ENCODE measurements at regions not wholly inside any gene's neighbourhood (a gene's known extent, or its start where the extent isn't known, plus 50 kb on each side); places are given as distances from the start of the nearest gene placed in this dataset.

GRCh38 chr2:239495791-239496233, 95.0 kb upstream of the HDAC4 start:
- in situ Hi-C loops (cut with HindIII; ENCODE audit: low sequenced_read_pairs): no loop called here

GRCh38 chr2:239495175-239495574, 94.4 kb upstream of the HDAC4 start:
- in situ Hi-C loops (cut with HindIII; ENCODE audit: low sequenced_read_pairs): no loop called here

GRCh38 chr2:239494578-239494977, 93.8 kb upstream of the HDAC4 start:
- in situ Hi-C loops (cut with HindIII; ENCODE audit: low sequenced_read_pairs): no loop called here

GRCh38 chr2:239489481-239489880, 88.7 kb upstream of the HDAC4 start:
- in situ Hi-C loops (cut with HindIII; ENCODE audit: low sequenced_read_pairs): no loop called here

- in situ Hi-C loops (cut with HindIII; ENCODE audit: low sequenced_read_pairs): no loop called here
Observed at GRCh38 chr2:239488125-239488524, 87.3 kb upstream of the HDAC4 start.

GRCh38 chr2:239487272-239487671, 86.5 kb upstream of the HDAC4 start:
- in situ Hi-C loops (cut with HindIII; ENCODE audit: low sequenced_read_pairs): no loop called here

GRCh38 chr2:239485622-239486021, 84.8 kb upstream of the HDAC4 start:
- in situ Hi-C loops (cut with HindIII; ENCODE audit: low sequenced_read_pairs): no loop called here

GRCh38 chr2:239484571-239485355, 83.9 kb upstream of the HDAC4 start:
- in situ Hi-C loops (cut with HindIII; ENCODE audit: low sequenced_read_pairs): no loop called here

- in situ Hi-C loops (cut with HindIII; ENCODE audit: low sequenced_read_pairs): no loop called here
Observed at GRCh38 chr2:239482778-239483712, 82.2 kb upstream of the HDAC4 start.

- in situ Hi-C loops (cut with HindIII; ENCODE audit: low sequenced_read_pairs): no loop called here
Observed at GRCh38 chr2:239479471-239479870, 78.7 kb upstream of the HDAC4 start.

GRCh38 chr2:239477591-239477990, 76.8 kb upstream of the HDAC4 start:
- in situ Hi-C loops (cut with HindIII; ENCODE audit: low sequenced_read_pairs): no loop called here

- in situ Hi-C loops (cut with HindIII; ENCODE audit: low sequenced_read_pairs): no loop called here
Observed at GRCh38 chr2:239476757-239477585, 76.2 kb upstream of the HDAC4 start.

- in situ Hi-C loops (cut with HindIII; ENCODE audit: low sequenced_read_pairs): no loop called here
Observed at GRCh38 chr2:239476029-239476756, 75.4 kb upstream of the HDAC4 start.

GRCh38 chr2:239475161-239476028, 74.6 kb upstream of the HDAC4 start:
- in situ Hi-C loops (cut with HindIII; ENCODE audit: low sequenced_read_pairs): no loop called here

- in situ Hi-C loops (cut with HindIII; ENCODE audit: low sequenced_read_pairs): no loop called here
Observed at GRCh38 chr2:239473211-239473805, 72.5 kb upstream of the HDAC4 start.

GRCh38 chr2:239472235-239472775, 71.5 kb upstream of the HDAC4 start:
- in situ Hi-C loops (cut with HindIII; ENCODE audit: low sequenced_read_pairs): no loop called here

- in situ Hi-C loops (cut with HindIII; ENCODE audit: low sequenced_read_pairs): no loop called here
Observed at GRCh38 chr2:239471011-239471792, 70.4 kb upstream of the HDAC4 start.
